ENCODE measurements at regions not wholly inside any gene's neighbourhood (a gene's known extent, or its start where the extent isn't known, plus 50 kb on each side); places are given as distances from the start of the nearest gene placed in this dataset.
"Not testable (repeated sequence)": the region's sequence is repeated elsewhere in the genome, so short reads cannot be mapped to it uniquely, and the experiment has no call there.

- H3K27ac Mint-ChIP-seq, result no peak overlapping the region
- H3K4me1 Mint-ChIP-seq, result no peaks in the 10 kb centered on the region
- H3K4me3 Mint-ChIP-seq, result no peak overlapping the region
- H3K9me3 Mint-ChIP-seq, result peaks cover 3% of the 10 kb centered on the region
- ATAC-seq (no peak), DNase-seq (ENCODE audit: low spot score in 2 of 2) (no peak)
- H3K36me3 Mint-ChIP-seq, result no peaks in the 10 kb centered on the region
Measured at GRCh38 chr13:90261343-90261742, 1086.1 kb upstream of the MIR17HG start.

DNA sequence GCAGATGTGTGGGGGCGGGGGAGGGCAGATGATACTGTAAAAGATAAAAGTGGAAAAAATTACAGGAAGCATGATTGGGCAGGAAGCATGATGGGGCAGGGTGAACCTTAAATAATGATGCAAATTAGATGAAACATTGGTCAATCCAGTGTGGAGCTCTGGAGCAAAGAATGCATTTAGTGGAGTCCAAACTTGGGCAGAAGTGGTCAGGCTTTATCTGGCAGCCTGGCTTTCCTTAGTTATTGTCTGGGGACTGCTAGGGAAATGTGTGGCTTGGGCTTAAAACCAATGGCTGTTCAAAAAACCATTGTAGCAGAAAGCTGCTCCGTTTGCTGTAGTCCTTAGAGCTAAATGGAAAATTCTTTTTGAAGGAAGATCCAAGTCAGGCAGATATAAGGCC, 1077.3 kb upstream of the MIR17HG start:
- DNase-seq (ENCODE audit: low spot score in 2 of 2) (no peak), ATAC-seq (no peak)
- Mint-ChIP-seq H3K4me1 (no peaks in the 10 kb centered on the region), H3K4me3 (no peak overlapping the region), H3K36me3 (no peaks in the 10 kb centered on the region), H3K9me3 (peaks cover 12% of the 10 kb centered on the region), H3K27ac (no peak overlapping the region)

DNA sequence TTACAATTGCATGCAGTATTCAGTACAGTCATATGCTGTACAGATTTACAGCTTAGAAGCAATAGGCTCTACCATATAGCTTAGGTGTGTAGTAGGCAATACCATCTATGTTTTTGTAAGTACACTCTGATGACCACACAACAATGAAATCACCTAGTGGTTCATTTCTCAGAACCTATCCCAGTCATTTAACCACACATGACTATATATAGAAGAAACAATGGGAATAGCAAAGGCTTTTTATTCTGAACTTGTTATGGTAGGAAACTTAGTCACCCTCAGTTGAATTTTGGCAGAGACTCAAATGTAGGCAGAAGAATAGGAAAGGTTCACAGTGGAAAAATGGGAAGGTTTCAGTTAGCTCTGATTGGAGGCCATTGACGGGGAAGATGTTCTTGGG, 1075.1 kb upstream of the MIR17HG start:
- Mint-ChIP-seq H3K4me3 (no peak overlapping the region), H3K36me3 (no peaks in the 10 kb centered on the region), H3K4me1 (no peaks in the 10 kb centered on the region), H3K9me3 (peaks cover 12% of the 10 kb centered on the region), H3K27ac (no peak overlapping the region)
- ATAC-seq, result no peak
- no peak for DNase-seq (ENCODE audit: low spot score in 2 of 2)

- H3K27ac Mint-ChIP-seq, result no peak overlapping the region
- ATAC-seq, result no peak
- H3K4me3 Mint-ChIP-seq, result no peak overlapping the region
- no peaks in the 10 kb centered on the region for H3K4me1 Mint-ChIP-seq
- H3K9me3 Mint-ChIP-seq, result peaks cover 10% of the 10 kb centered on the region
- H3K36me3 Mint-ChIP-seq, result no peaks in the 10 kb centered on the region
- no peak for DNase-seq (ENCODE audit: low spot score in 2 of 2)
Measured at GRCh38 chr13:90276216-90276615, 1071.3 kb upstream of the MIR17HG start.

DNA sequence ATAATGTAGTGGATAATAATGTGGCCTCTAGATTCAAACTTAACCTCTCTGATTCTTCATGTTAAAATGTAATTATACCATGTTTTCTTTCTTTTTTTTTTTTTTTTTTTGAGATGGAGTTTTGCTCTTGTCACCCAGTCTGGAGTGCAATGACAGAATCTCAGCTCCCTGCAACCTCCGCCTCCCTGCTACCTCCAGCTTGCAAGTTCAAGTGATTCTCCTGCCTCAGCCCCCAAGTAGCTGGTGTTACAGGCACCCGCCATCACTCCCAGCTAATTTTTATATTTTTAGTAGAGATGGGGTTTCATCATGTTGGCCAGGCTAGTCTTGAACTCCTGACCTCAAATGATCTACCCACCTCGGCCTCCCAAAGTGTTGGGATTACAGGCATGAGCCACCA, 1069.3 kb upstream of the MIR17HG start:
- not testable (repeated sequence) for H3K36me3 Mint-ChIP-seq, ATAC-seq, H3K27ac Mint-ChIP-seq

GRCh38 chr13:90281709-90282108, 1065.8 kb upstream of the MIR17HG start:
- Mint-ChIP-seq H3K4me3 (no peak overlapping the region), H3K36me3 (no peaks in the 10 kb centered on the region), H3K4me1 (no peaks in the 10 kb centered on the region), H3K9me3 (peaks cover 4% of the 10 kb centered on the region), H3K27ac (no peak overlapping the region)
- DNase-seq (ENCODE audit: low spot score in 2 of 2), result no peak
- ATAC-seq, result no peak

More for the DNA sequence above, 1069.3 kb upstream of the MIR17HG start:
- H3K9me3 Mint-ChIP-seq; H3K4me3 Mint-ChIP-seq; DNase-seq (ENCODE audit: low spot score in 2 of 2); H3K4me1 Mint-ChIP-seq: not testable (repeated sequence)

- no peak overlapping the region for H3K27ac Mint-ChIP-seq
- H3K4me1 Mint-ChIP-seq, result no peaks in the 10 kb centered on the region
- peaks cover 19% of the 10 kb centered on the region for H3K9me3 Mint-ChIP-seq
- no peaks in the 10 kb centered on the region for H3K36me3 Mint-ChIP-seq
- DNase-seq (ENCODE audit: low spot score in 2 of 2) (no peak), ATAC-seq (no peak)
- H3K4me3 Mint-ChIP-seq, result no peak overlapping the region
Measured at GRCh38 chr13:90287521-90287920, 1060.0 kb upstream of the MIR17HG start.

- H3K27ac Mint-ChIP-seq, result no peak overlapping the region
- H3K4me1 Mint-ChIP-seq, result no peaks in the 10 kb centered on the region
- no peaks in the 10 kb centered on the region for H3K36me3 Mint-ChIP-seq
- H3K4me3 Mint-ChIP-seq, result no peak overlapping the region
- ATAC-seq, result no peak
- DNase-seq (ENCODE audit: low spot score in 2 of 2), result no peak
- peaks cover 22% of the 10 kb centered on the region for H3K9me3 Mint-ChIP-seq
Measured at GRCh38 chr13:90293793-90294361, 1053.6 kb upstream of the MIR17HG start.

- no peaks in the 10 kb centered on the region for H3K36me3 Mint-ChIP-seq
- no peak for ATAC-seq
- no peak for DNase-seq (ENCODE audit: low spot score in 2 of 2)
- no peak overlapping the region for H3K27ac Mint-ChIP-seq
- no peaks in the 10 kb centered on the region for H3K4me1 Mint-ChIP-seq
- no peak overlapping the region for H3K4me3 Mint-ChIP-seq
- H3K9me3 Mint-ChIP-seq, result peaks cover 21% of the 10 kb centered on the region
Measured at GRCh38 chr13:90299238-90299637, 1048.2 kb upstream of the MIR17HG start.

DNA sequence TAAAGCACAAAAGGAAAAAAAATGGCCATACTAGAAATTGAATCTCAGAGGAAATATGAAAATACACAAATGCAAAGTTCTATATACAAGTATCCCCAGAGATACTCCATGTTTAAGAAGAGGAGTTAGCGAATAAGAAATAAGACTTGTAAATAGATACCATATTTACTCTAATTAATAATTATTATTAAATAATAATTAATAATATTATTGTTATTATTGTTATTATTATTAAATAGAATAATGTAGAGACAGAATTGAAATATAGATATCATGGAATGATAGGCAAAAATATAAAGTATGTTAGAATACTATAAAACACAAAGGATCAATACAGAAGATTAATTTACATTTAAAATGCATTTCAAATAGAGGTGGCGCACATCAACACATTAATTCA, 1047.5 kb upstream of the MIR17HG start:
- Mint-ChIP-seq H3K4me1 (no peaks in the 10 kb centered on the region), H3K4me3 (no peak overlapping the region), H3K9me3 (peaks cover 21% of the 10 kb centered on the region), H3K27ac (no peak overlapping the region), H3K36me3 (no peaks in the 10 kb centered on the region)
- no peak for DNase-seq (ENCODE audit: low spot score in 2 of 2)
- ATAC-seq, result no peak

GRCh38 chr13:90302107-90302506, 1045.4 kb upstream of the MIR17HG start:
- no peak overlapping the region for H3K4me3 Mint-ChIP-seq
- H3K36me3 Mint-ChIP-seq, result no peaks in the 10 kb centered on the region
- H3K4me1 Mint-ChIP-seq, result no peaks in the 10 kb centered on the region
- no peak overlapping the region for H3K27ac Mint-ChIP-seq
- no peak for ATAC-seq
- peaks cover 31% of the 10 kb centered on the region for H3K9me3 Mint-ChIP-seq
- DNase-seq (ENCODE audit: low spot score in 2 of 2), result no peak

DNA sequence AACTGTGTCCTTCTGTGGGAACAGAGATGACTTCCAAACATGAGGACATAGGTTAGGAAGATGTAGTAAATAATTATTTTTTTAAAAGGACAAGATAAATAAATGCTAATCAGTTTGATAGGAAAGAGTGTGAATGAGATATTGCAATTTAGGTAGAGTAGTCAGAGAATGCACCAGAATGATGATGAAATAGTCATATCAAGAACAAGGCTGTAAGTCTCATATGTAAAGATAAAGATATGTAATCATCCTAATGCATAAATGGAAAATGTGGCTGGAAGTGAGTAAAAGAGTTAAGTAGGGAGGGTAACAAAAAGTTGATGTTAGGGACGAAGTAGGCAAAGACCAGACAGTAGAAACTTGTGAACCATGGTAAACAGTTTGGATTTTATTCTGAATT, 1041.7 kb upstream of the MIR17HG start:
- Mint-ChIP-seq H3K27ac (no peak overlapping the region), H3K9me3 (peaks cover 21% of the 10 kb centered on the region), H3K4me1 (no peaks in the 10 kb centered on the region), H3K4me3 (no peak overlapping the region), H3K36me3 (no peaks in the 10 kb centered on the region)
- DNase-seq (ENCODE audit: low spot score in 2 of 2), result no peak
- no peak for ATAC-seq

DNA sequence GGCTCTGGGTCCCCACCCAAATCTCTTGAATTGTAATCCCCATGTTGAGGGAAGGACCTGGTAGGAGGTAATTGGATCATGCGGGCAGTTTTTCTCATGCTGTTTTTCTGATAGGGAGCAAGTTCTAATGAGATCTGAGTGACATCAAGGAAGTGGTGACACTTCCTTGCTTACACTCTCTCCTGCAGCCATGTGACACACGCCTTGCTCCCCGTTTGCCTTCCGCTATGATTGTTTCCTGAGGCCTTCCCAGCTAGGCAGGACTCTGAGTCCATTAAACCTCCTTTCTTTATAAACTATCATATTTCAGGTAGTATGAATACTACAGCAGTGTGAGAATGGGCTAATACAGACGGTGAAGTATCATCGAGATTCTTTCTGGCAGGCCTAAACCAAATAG, 1040.4 kb upstream of the MIR17HG start:
- ATAC-seq (no peak), DNase-seq (ENCODE audit: low spot score in 2 of 2) (no peak)
- H3K36me3 Mint-ChIP-seq, result no peaks in the 10 kb centered on the region
- peaks cover 22% of the 10 kb centered on the region for H3K9me3 Mint-ChIP-seq
- H3K4me3 Mint-ChIP-seq, result no peak overlapping the region
- H3K4me1 Mint-ChIP-seq, result no peaks in the 10 kb centered on the region
- no peak overlapping the region for H3K27ac Mint-ChIP-seq

DNA sequence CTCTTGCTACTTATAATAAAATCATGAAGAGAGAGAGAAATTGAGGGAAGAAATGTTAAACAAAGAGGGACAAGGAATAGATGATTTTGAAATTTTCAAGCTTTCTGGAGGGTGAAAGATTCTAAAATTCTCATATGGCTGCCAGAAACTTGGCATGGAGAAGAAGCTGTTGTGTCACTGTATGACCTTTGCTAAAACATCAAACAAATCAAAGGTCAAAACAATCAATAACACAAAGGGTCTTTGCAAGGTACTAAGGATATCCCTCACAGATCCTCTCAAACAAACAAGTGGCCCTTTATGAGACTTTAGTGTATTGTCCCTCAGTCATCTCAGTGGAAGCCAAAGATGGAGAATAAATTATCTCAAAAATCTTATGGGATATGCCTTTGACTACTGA, 1039.2 kb upstream of the MIR17HG start:
- no peak for DNase-seq (ENCODE audit: low spot score in 2 of 2)
- no peak for ATAC-seq
- Mint-ChIP-seq H3K4me1 (no peaks in the 10 kb centered on the region), H3K9me3 (peaks cover 19% of the 10 kb centered on the region), H3K36me3 (no peaks in the 10 kb centered on the region), H3K4me3 (no peak overlapping the region), H3K27ac (no peak overlapping the region)

- no peak overlapping the region for H3K27ac Mint-ChIP-seq
- DNase-seq (ENCODE audit: low spot score in 2 of 2), result no peak
- H3K4me1 Mint-ChIP-seq, result no peaks in the 10 kb centered on the region
Measured at GRCh38 chr13:90311929-90312328, 1035.6 kb upstream of the MIR17HG start.

GRCh38 chr13:90315061-90315460, 1032.4 kb upstream of the MIR17HG start:
- no peaks in the 10 kb centered on the region for H3K36me3 Mint-ChIP-seq
- ATAC-seq (no peak), DNase-seq (ENCODE audit: low spot score in 2 of 2) (no peak)
- no peak overlapping the region for H3K4me3 Mint-ChIP-seq
- no peaks in the 10 kb centered on the region for H3K4me1 Mint-ChIP-seq
- H3K27ac Mint-ChIP-seq, result no peak overlapping the region
- H3K9me3 Mint-ChIP-seq, result peaks cover 22% of the 10 kb centered on the region

More at GRCh38 chr13:90311929-90312328, 1035.6 kb upstream of the MIR17HG start:
- H3K9me3 Mint-ChIP-seq, result peaks cover 10% of the 10 kb centered on the region
- no peak overlapping the region for H3K4me3 Mint-ChIP-seq
- H3K36me3 Mint-ChIP-seq, result no peaks in the 10 kb centered on the region
- no peak for ATAC-seq

GRCh38 chr13:90320664-90321063, 1026.8 kb upstream of the MIR17HG start:
- H3K4me1 Mint-ChIP-seq, result no peaks in the 10 kb centered on the region
- H3K9me3 Mint-ChIP-seq, result peaks cover 20% of the 10 kb centered on the region
- no peaks in the 10 kb centered on the region for H3K36me3 Mint-ChIP-seq
- no peak overlapping the region for H3K27ac Mint-ChIP-seq
- ATAC-seq (no peak), DNase-seq (ENCODE audit: low spot score in 2 of 2) (no peak)
- no peak overlapping the region for H3K4me3 Mint-ChIP-seq
